ENCODE measurements at regions not wholly inside any gene's neighbourhood (a gene's known extent, or its start where the extent isn't known, plus 50 kb on each side); places are given as distances from the start of the nearest gene placed in this dataset.
"Not testable (repeated sequence)": the region's sequence is repeated elsewhere in the genome, so short reads cannot be mapped to it uniquely, and the experiment has no call there.

DNA sequence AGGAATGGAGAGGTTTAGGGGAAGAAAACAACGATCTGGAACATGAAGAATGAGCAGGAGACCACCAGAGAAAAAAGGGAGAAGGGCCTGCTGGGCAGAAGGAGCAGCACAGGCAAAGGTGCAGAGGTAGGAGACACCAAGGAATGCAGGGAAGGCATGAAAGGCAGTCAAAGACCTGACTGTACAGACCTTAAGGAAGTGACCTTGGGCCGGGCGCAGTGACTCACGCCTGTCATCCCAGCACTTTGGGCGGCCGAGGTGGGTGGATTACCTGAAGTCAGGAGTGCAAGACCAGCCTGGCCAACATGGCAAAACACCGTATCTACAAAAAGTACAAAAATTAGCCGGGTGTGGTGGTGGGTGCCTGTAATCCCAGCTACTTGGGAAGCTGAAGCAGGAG, 157.7 kb upstream of the ATP10A start:
- DNase-seq = no peak

- DNase-seq = no peak
These were observed 154.5 kb upstream of the ATP10A start for GRCh38 chr15:26017665-26018064.

DNA sequence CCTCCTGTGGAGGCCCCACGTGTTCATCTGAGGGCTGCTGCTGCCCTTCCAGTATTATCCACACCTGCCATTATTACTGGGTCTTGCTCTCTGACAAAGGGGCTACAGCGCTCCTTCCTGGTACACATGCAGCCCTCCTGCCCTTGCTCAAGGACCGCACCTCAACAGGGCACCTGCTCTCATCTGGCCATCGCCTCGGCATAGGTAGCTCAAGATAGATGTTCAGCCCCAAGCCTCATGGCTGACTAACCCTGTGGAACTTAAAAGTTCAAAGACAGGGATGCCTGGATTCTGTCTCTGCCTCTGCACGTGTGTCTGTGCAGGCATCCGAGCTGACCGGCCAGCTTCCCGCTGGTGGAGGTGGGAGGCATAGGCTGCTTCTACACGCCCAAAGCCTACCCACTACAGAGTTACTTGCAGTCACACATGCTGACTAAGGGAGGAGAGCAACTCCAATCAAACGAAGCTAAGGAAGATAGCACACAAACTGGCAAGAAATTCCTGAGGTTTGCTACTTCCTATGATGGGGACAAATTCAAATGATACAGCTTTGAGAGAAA, 152.5 kb upstream of the ATP10A start:
- no peak for DNase-seq

DNA sequence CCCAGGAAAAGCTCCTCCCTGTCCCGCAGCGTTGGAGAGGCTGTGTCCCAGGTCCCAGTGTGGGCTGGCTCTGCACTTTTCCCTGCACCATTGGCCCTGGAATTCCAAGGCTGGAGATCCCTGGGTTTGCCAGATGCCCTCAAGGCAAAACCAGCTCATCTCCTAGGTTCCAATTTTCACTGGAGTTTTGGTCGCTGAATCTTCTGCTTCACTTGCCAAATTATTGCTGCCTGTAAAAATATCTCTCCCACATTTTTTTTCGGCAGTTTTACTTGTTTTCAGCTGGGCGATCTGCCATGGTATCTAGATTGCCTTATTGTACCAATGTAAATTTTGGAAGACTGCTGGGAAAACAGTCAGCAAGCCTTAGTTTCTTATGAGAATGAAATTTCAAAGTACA, 150.9 kb upstream of the ATP10A start:
- DNase-seq = no peak

- no peak for DNase-seq
These were observed 148.8 kb upstream of the ATP10A start for GRCh38 chr15:26011916-26012315.

DNA sequence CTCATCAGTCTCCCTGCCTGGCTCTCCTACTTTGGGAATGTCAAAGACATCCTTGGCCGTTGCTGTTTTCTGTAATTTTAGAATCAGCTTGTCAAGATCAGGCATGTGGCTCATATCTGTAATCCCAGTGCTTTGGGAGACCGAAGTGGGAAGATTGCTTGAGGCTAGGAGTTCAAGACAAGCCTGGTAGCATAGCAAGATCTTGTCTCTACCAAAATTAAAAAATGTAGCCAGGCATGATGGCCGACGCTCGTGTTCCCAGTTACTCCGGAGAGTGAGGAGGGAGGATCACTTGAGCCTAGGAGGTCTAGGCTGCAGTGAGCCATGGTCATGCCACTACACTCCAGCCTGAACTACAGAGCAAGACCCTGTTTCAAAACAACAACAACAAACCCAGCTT, 144.0 kb upstream of the ATP10A start:
- no peak for DNase-seq

GRCh38 chr15:26001201-26001600, 138.1 kb upstream of the ATP10A start:
- no peak for DNase-seq

DNA sequence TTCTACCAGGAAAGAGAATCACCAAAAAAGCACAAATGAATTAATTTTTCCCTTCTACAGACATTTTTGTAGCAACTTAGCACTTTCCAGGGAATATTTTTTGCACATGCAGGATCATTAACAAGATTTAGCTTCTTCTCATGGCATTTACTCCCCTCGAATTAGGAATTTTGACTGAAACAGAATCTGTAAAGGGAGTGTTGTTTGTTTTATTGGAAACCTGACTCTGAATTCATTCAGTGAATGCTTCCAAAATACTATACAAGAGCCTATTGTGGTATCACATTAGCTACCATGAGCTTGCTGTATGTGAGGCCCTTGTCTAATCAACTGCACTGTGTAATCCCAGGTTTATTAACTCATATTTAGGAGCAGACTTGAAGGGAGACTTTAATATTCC, 130.4 kb upstream of the ATP10A start:
- DNase-seq = no peak

GRCh38 chr15:25990220-25990619, 127.1 kb upstream of the ATP10A start:
- no peak for DNase-seq

- no peak for DNase-seq
These were observed 126.2 kb upstream of the ATP10A start for GRCh38 chr15:25989327-25989726.

GRCh38 chr15:25988716-25989115, 125.6 kb upstream of the ATP10A start:
- not testable (repeated sequence) for DNase-seq

- no peak for DNase-seq
These were observed 124.5 kb upstream of the ATP10A start for GRCh38 chr15:25987638-25988037.

GRCh38 chr15:25985165-25985564, 122.0 kb upstream of the ATP10A start:
- DNase-seq = no peak

DNA sequence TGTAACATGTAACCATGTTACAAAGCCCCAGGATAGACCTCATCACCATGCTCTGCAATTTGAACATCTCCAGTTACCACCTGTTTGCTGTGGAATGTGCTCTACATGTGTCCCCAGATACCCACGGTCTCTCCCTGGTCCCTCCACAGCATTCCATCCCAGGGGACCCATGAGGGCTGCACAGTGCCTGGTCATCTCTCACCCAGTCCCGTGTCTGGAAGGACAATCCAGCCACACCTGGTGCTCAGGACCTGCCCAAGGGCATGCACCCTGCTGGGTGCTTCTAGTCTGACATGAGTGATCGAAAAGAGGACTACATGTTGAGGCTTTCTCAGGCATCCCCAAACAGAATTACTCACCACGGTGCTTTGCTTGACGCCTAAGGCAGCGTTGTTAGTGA, 119.6 kb upstream of the ATP10A start:
- no peak for DNase-seq

GRCh38 chr15:25981114-25981513, 118.0 kb upstream of the ATP10A start:
- no peak for DNase-seq

DNA sequence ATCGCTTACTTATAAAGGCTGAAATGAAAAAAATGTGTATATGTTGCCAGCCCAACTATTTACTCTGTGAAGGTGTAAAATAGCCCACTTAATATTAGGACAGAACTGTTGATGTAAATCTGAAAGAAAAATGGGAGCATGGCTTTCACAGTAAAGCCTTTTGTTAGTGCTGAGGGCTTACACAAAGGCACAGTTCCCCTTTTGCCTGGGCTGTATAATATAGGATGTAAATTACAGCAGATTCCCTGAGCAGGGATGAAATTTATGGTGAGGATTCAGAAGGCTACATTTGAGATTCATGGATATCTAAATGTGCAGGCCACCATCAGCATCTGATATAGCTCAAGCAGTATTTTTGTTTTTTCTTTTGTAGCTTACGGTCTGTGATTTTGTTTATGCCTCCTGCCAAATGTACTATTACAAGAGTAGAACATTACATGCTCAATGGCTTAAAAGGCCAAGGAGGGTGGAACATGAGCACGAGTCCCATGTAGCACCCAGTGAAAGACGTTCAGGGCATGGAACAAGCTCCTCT, 109.1 kb upstream of the ATP10A start:
- DNase-seq = no peak

- DNase-seq = no peak
These were observed 107.9 kb upstream of the ATP10A start for GRCh38 chr15:25971053-25971452.

DNA sequence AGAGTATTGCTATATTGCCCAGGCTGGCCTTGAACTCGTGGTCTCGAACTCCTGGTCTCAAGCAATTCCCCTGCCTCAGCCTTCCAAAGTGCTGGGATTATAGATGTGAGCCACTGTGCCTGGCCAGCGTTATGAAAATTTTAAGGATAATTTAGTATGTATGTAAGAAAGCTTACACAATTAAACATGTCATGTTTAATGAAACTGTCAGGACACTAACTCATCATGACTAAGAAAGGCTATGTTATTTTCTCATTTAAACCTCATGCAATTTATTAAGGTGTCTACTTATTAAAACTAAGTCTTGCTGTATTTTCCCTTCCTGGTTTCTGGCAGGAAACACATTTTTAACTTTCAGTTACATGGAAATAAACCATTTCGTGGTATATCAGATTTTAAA, 106.8 kb upstream of the ATP10A start:
- DNase-seq = no peak

- DNase-seq = no peak
These were observed 104.0 kb upstream of the ATP10A start for GRCh38 chr15:25967116-25967515.

GRCh38 chr15:25965326-25965725, 102.2 kb upstream of the ATP10A start:
- no peak for DNase-seq

- no peak for DNase-seq
These were observed 97.1 kb upstream of the ATP10A start for GRCh38 chr15:25960273-25960672.

DNA sequence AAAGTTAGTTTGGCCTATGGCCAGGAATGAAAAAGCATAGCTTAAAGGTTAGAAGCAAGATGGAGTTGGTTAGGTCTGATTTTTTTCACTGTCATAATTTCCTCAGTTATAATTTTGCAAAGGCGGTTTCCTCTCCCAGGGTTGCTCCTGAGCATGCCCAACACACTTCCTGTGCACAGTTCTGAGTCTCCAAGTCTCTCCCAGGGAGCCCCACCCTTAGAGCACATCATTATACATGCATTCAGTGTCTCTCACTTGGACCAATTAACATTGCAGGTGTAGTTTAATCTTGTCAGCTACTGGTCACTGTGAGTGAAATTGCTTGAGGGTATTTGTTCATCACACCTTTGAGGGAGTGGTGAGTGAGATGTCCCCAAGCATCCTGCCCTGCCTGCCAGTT, 96.0 kb upstream of the ATP10A start:
- no peak for DNase-seq

DNA sequence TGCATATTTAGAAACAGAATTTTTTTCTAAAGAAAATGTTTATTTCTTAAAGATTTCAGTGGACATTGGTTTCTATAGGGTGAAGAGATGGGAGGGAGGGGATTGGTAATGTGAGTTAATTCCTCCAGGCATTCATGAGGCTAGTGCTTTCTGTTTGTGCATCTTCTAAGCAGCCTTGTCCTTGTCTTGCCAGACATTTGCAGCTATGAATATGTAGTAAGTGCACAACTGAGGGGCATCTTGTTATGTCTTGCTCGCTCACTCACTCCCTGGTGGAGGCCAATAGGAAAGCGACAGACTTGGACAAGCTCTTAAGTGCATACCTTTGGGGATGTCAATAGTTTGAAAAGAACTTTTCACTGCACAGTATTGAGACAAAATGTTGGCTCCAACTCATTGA, 92.5 kb upstream of the ATP10A start:
- no peak for DNase-seq

DNA sequence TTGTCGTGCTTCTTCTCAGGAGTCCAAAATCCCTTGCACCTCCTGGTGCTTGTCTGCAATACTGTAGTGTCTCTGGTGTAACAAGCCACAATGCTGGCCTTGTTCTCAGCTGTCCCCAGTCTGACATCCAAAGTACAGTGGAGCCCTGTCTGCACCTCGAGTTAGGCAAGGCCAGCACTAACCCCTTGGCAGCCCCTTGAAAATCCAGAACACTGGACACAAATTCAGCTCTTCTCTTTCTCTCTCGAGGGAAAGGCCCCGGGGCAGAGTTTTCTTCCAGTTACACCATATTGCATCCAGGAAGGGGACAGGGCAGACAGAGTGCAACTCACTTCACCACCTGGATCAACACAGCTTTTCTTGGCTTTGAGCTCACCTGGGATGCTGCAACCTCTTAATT, 91.3 kb upstream of the ATP10A start:
- DNase-seq = no peak

DNA sequence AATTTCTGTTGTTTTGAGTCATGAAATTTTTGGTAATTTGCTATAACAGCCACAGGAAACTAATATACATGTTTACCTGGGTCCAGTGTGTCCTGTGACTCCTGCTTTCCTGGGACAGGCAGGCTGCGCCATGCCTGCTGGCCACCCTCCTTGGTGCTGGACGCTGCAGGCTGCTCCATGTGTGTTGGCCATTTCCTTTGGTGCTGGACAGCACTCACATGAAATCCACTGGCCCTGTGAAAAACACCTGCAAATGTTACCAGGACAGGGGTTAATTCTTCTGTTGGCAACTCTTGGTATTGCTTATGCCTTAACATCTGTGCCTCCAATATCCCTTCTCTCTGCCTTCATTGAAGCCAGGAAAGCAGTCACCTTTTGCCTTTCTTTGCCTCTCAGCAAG, 86.9 kb upstream of the ATP10A start:
- no peak for DNase-seq
